MM.1S (cell line): ENCODE measurements at regions not wholly inside any gene's neighbourhood (a gene's known extent, or its start where the extent isn't known, plus 50 kb on each side); places are given as distances from the start of the nearest gene placed in this dataset.

ENCODE experiments used
- DNase-seq: peaks from one replicate; pipeline ENCODE4 v3.0.0-alpha.2; 2015
- H2AFZ ChIP-seq: fragments of 300-600 bp; sonication (generic); 2 replicates; pipeline ENCODE4 v1.6.0; 2016; ENCODE audit warnings: antibody characterized with exemption, low read length
- H3F3A ChIP-seq: fragments of 300-600 bp; sonication (generic); 2 replicates; pipeline ENCODE4 v1.6.1; 2016; ENCODE audit warnings: mild to moderate bottlenecking, antibody characterized with exemption, low read length, moderate library complexity, mixed read lengths; ENCODE audit not compliant: insufficient read depth
- H3K27ac ChIP-seq: fragments of 300-600 bp; sonication (generic); 2 replicates; pipeline ENCODE4 v1.5.1; 2016; ENCODE audit warnings: mild to moderate bottlenecking, low read length
- H3K27me3 ChIP-seq: fragments of 300-600 bp; sonication (generic); replicated peaks from 2 replicates; pipeline ENCODE4 v1.6.0; 2016; ENCODE audit warnings: low read length; ENCODE audit not compliant: insufficient read depth
- H3K36me3 ChIP-seq: fragments of 300-600 bp; sonication (generic); replicated peaks from 2 replicates; pipeline ENCODE4 v1.6.1; 2016; ENCODE audit warnings: mild to moderate bottlenecking, low read length, mixed read lengths; ENCODE audit not compliant: insufficient read depth
- H3K4me1 ChIP-seq: fragments of 300-600 bp; sonication (generic); 2 replicates; pipeline ENCODE4 v1.6.1; 2016; ENCODE audit warnings: low read length, mixed read lengths
- H3K4me2 ChIP-seq: fragments of 300-600 bp; sonication (generic); 2 replicates; pipeline ENCODE4 v1.6.0; 2016; ENCODE audit warnings: low read depth, low read length
- H3K4me3 ChIP-seq: fragments of 300-600 bp; sonication (generic); 2 replicates; pipeline ENCODE4 v1.5.1; 2016; ENCODE audit warnings: low read length, mixed read lengths
- H3K79me2 ChIP-seq: fragments of 300-600 bp; sonication (generic); 2 replicates; pipeline ENCODE4 v1.6.1; 2016; ENCODE audit warnings: mixed run types, low read length, mixed read lengths
- H3K9ac ChIP-seq: fragments of 300-600 bp; sonication (generic); 2 replicates; pipeline ENCODE4 v1.6.1; 2016; ENCODE audit warnings: low read length, mixed read lengths
- H3K9me2 ChIP-seq: fragments of 300-600 bp; sonication (generic); replicated peaks from 2 replicates; pipeline ENCODE4 v1.6.1; 2016; ENCODE audit warnings: mild to moderate bottlenecking, low read length, mixed read lengths; ENCODE audit not compliant: insufficient read depth
- H3K9me3 ChIP-seq: fragments of 300-600 bp; sonication (generic); replicated peaks from 2 replicates; pipeline ENCODE4 v1.6.1; 2016; ENCODE audit warnings: mild to moderate bottlenecking, low read length, mixed read lengths; ENCODE audit not compliant: insufficient read depth
- H4K20me1 ChIP-seq: fragments of 300-600 bp; sonication (generic); 2 replicates; pipeline ENCODE4 v1.6.1; 2016; ENCODE audit warnings: mild to moderate bottlenecking, low read length, moderate library complexity, mixed read lengths; ENCODE audit not compliant: insufficient read depth
- EZH2 ChIP-seq: fragments of 300-600 bp; sonication (generic); optimal IDR thresholded peaks from 2 replicates; pipeline ENCODE3; 2017; ENCODE audit warnings: low read depth, mild to moderate bottlenecking, antibody characterized with exemption, low read length, mixed read lengths
- EZH2phosphoT487 ChIP-seq: fragments of 300-600 bp; sonication (generic); IDR thresholded peaks from 2 replicates; pipeline ENCODE4 v1.6.1; 2018; ENCODE audit warnings: antibody characterized with exemption, low read length
- TF ChIP-seq, protein P1 (sequence below): fragments of 300-600 bp; sonication (generic); IDR thresholded peaks from 2 replicates; pipeline ENCODE4 v1.5.1; 2016; ENCODE audit warnings: antibody characterized with exemption, low read length, mixed read lengths

- Histone ChIP-seq H4K20me1 (no peaks in the 10 kb centered on the region), H3F3A (no peaks in the 10 kb centered on the region), H3K27ac (no peak overlapping the region), H3K4me1 (no peaks in the 10 kb centered on the region), H2AFZ (no peak overlapping the region), H3K36me3 (no peaks in the 10 kb centered on the region), H3K9me3 (no peaks in the 10 kb centered on the region), H3K27me3 (peaks cover 90% of the 10 kb centered on the region), H3K79me2 (no peaks in the 10 kb centered on the region), H3K9me2 (no peaks in the 10 kb centered on the region), H3K4me2 (peak overlapping the region; percentile 39; the same call in 1 of the 2 replicates), H3K9ac (no peak overlapping the region), H3K4me3 (no peak overlapping the region)
- DNase-seq: no peak
- TF ChIP-seq EZH2phosphoT487 (no peak), EZH2 (no peak)
- TF ChIP-seq, protein P1, sequence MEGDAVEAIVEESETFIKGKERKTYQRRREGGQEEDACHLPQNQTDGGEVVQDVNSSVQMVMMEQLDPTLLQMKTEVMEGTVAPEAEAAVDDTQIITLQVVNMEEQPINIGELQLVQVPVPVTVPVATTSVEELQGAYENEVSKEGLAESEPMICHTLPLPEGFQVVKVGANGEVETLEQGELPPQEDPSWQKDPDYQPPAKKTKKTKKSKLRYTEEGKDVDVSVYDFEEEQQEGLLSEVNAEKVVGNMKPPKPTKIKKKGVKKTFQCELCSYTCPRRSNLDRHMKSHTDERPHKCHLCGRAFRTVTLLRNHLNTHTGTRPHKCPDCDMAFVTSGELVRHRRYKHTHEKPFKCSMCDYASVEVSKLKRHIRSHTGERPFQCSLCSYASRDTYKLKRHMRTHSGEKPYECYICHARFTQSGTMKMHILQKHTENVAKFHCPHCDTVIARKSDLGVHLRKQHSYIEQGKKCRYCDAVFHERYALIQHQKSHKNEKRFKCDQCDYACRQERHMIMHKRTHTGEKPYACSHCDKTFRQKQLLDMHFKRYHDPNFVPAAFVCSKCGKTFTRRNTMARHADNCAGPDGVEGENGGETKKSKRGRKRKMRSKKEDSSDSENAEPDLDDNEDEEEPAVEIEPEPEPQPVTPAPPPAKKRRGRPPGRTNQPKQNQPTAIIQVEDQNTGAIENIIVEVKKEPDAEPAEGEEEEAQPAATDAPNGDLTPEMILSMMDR: no peak
Measured at GRCh38 chr22:44550711-44551491, 52.9 kb upstream of the RTL6 start.

- H3K4me3 ChIP-seq: no peak overlapping the region
- H3F3A ChIP-seq: no peaks in the 10 kb centered on the region
- H4K20me1 ChIP-seq: no peaks in the 10 kb centered on the region
- DNase-seq: no peak
- H3K9ac ChIP-seq: no peak overlapping the region
- H3K9me2 ChIP-seq: no peaks in the 10 kb centered on the region
- no peaks in the 10 kb centered on the region for H3K9me3 ChIP-seq
- H3K27me3 ChIP-seq: peaks cover 89% of the 10 kb centered on the region
- no peak overlapping the region for H3K27ac ChIP-seq
- no peaks in the 10 kb centered on the region for H3K4me1 ChIP-seq
- no peak overlapping the region for H3K4me2 ChIP-seq
- H3K79me2 ChIP-seq: no peaks in the 10 kb centered on the region
- no peak overlapping the region for H2AFZ ChIP-seq
- no peak for TF ChIP-seq EZH2
- no peaks in the 10 kb centered on the region for H3K36me3 ChIP-seq
Measured at GRCh38 chr22:44549701-44550100, 51.7 kb upstream of the RTL6 start.

DNA sequence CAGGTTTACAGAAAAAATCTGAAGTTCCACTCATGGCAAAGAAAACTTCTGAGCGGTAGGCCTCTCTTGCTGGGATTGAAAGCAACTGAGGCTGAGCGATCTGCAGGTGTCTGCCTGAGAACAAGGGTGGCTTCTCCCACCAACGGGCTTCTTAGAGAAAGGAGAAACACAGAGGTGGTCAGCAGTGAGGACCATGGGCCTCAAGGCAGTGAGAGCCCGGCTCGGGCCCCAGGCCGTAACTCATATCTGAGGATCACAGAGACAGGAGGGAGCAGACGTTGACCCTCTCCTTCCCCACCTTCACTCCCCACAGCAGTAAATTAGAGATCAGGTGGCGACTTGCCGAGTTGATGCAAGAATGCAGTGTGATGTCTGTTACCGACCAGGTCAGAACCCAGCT is 50.9 kb upstream of the RTL6 start:
- no peak overlapping the region for H3K4me3 ChIP-seq
- H4K20me1 ChIP-seq: no peaks in the 10 kb centered on the region
- H3K4me1 ChIP-seq: no peaks in the 10 kb centered on the region
- peaks cover 90% of the 10 kb centered on the region for H3K27me3 ChIP-seq
- no peaks in the 10 kb centered on the region for H3K9me2 ChIP-seq
- no peaks in the 10 kb centered on the region for H3K36me3 ChIP-seq
- no peak overlapping the region for H3K27ac ChIP-seq
- H3K9me3 ChIP-seq: no peaks in the 10 kb centered on the region
- H3F3A ChIP-seq: no peaks in the 10 kb centered on the region
- H2AFZ ChIP-seq: no peak overlapping the region
- no peak for DNase-seq
- H3K79me2 ChIP-seq: no peaks in the 10 kb centered on the region
- no peak overlapping the region for H3K9ac ChIP-seq
- TF ChIP-seq EZH2: no peak
- TF ChIP-seq, protein P1: no peak
- H3K4me2 ChIP-seq: no peak overlapping the region
